GM19467 (cell line): ENCODE measurements at regions not wholly inside any gene's neighbourhood (a gene's known extent, or its start where the extent isn't known, plus 50 kb on each side); places are given as distances from the start of the nearest gene placed in this dataset.

Experiments used
- ATAC-seq: cut with Tn5 transposase; IDR thresholded peaks from one replicate; pipeline ENCODE4 v1.9.1; 2021; ENCODE audit warnings: mild to moderate bottlenecking, moderate library complexity; ENCODE audit not compliant: unreplicated experiment

DNA sequence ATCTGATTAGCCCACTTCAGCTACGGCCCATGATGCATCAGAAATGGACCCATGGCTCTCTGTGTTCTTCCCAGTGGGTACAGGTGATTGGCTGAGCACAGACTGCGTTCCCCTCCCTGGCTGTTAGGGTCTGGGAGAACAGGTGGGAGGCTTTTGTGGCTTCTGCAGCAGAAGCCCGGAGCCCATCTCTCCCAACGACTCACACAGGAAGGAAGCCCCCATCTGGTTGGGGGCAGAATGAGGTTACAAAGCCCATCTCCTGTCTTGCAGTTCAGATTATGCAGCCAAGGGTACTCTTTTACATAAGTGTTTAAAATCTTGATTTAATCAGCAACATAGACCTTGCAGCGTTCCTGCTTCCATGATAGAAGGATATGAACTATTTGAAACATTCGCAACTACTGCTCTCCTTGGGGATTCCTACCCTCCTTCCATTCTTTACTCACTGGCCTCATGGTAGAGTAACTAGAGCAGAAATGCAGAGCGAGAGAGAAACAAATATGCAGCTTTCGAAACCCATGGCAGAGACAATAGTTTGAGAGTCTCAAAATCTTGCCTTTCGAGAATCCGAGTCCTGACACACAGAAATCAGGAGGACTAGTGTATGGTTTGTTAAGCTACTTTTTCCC is 291.3 kb downstream of the TLE3 start:
- no peak for ATAC-seq

DNA sequence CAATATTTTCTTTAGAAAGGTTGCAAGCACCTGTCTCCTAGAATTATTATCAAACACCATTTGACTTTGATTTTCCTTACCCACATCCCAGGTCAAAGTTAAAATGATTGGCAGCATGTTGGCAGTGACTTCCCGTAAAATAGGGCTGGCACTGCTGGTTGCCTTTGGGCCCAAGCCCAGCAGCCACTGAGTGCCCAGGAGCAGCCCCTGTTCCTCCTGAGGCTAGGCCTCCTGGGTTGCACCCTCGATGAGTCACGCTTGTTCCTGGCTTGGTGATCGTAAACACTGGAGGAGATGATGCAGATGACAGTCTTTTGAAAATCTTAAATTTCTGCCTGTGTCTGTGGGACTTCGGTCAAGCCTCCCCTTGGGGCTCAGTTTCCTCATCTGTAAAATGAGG is 290.0 kb downstream of the TLE3 start:
- no peak for ATAC-seq

DNA sequence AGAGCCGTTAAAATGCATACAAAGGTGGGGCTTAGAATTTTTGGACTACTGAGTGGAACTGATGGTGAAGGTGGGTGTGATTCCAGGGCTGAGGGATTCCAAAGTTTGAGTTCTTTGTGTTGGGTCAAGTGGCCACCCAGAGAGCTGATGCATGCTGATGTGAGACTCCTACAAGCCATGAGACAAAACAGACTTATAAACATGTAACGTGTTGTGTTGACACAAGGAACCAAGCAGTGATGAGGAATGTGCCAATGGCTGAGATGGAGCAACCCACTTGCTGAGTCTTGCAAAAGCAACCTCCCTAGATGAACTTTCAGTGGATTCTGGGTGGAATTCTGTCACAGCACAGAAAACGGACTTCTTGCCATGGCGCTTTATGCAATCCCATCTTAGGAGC is 289.0 kb downstream of the TLE3 start:
- no peak for ATAC-seq

DNA sequence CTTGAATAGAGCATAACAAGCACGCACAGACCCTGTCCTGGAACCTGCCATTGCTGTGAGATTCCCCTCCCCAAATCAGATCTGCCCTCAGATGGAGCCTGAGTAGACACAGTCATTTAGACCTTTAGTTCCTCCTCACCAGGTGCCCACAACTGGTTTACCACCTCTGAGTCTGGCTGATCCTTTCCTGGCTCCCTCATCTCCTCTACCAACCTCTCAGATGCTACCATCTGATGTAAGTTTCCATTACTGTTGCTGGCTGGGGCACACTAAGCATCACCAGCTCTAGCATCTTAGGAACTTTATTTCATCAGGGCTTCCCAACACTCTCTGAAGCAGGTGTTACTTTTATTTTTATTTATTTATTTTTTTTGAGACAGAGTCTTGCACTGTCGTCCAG is 288.3 kb downstream of the TLE3 start:
- no peak for ATAC-seq

DNA sequence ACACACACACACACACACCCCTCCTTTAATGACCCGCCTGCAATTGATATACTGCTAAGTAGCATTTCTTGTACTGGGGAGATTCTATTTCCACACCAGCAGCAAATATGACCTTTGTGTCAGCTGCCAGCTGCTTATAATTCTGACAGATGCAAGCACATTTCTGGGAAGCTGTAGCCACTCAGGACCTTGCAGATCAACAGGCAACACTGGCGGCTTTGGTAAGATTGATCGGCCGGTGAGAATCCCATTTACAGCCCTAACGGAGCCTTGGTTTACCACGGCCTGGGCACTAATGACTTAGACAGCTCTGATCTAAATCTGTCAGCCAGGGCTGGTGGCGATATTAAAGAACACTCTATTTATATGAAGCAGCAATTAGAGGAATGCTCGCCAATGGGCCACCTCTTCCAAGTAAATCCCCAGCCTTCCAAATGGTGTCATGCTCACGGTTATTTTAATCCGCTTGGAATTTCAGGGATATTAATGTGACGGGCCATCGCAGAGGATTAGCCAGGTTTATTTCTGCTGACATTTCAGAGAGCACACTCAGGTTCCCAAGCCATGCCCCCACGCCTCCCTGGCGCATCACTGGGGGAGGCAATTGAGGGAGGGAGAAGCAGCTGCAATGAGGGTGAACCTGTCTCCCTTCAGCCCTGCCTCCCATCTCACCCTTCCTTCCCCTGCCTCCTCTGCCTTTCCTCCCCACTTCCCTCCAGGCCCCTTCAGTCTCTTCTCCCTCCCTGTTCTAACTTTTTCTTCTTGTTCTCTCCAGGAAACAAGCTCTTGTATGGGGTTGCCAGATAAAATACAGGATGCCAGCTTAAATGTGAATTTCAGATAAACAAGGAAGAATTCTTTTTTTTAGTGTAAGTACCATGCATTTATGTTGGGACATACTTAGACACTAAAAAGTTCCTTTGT is 287.0 kb downstream of the TLE3 start:
- ATAC-seq: no peak

DNA sequence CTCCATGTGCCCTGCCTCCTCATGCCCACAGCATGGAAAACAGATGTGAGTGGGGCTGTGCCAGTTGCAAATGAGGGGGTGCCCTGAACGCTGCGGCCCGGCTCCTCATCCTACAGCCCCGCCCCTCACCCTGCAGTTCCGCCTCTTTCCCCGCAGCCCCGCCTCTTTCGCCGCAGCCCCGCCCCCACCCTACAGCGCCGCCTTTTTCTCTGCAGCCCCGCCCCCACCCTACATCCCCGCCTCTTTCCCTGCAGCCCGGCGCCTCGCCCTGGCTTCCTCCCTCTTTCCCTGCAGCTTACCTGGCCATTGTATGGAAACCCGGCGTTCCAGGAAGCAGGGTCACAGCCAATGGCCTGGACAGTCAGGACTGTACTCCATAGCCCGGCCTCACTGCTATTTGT is 284.9 kb downstream of the TLE3 start:
- ATAC-seq: no peak

DNA sequence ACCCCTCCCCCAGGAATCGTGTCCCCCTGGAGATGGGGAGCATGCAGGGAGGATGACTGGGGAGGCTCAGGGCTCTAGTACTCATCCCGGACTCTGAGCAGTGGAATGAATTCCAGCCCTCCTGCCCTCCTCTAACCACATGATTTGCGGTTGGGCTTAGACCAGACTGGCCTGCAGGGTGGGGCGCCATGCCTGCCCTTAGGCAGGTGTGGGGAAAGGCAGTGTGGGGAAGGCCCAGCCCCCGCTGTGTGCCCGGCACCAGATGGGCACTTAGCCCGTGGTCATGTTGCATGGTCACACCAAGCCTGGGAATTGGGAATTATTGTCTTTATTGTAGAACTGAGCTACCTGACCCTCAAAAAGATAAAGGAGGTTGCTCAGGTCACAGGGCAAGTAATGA is 283.8 kb downstream of the TLE3 start:
- ATAC-seq: no peak

DNA sequence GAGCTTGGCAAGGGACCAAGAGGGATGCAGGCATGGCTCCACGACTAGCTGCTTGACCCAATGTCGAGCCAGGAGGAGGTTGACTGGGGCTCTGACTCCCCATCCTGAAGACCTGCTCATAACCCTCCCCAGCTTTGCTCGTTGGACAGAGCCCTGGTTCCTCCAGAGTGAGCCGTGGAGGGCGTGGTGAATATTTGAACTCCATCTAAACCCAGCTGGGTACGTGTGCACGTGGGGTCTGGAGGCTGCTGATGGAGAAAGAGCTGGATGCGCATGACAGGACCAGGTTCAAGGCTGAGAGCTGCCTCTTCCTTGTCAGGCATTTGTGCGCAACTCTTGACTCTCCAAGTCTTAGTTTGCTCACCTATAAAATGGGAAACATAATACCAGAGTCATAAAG is 282.8 kb downstream of the TLE3 start:
- ATAC-seq: no peak

DNA sequence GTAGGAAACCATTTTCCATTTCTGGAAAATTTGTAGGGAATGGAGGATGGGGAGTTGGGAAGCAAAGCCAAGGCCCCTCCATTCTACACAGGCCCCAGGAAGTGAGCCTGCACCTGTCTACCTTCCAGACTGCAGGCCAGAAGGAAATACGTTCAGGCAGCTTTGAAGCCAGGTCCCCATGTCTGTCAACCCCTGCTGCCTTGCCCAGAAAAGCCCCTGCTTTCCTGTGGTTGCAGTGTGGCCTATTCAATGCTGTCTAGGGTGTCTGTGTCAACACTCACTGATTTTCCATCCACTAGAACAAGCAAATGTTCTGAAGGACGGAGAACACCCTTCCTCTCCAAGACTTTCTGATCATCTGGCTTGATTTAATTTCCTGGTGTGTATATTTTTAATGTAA is 281.9 kb downstream of the TLE3 start:
- ATAC-seq: no peak

DNA sequence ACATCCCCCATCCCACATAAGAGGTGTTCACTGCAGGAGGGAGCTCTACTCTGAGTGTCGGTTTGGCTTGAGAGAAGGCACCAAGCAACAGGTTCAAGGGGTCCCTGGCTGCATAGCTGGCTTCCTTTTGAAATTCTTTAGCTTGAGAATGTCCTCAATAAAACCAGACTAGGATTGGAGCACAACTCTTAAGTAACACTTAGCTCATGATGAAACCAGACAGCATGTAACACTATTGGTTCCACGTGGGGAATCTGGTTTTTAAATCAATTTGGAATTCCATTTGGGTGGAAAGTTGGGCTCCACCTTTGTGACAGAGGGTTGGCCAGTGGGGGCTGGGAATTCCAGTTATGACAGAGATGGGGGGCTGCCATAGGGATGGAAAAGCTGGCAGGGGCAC is 281.2 kb downstream of the TLE3 start:
- ATAC-seq: no peak

DNA sequence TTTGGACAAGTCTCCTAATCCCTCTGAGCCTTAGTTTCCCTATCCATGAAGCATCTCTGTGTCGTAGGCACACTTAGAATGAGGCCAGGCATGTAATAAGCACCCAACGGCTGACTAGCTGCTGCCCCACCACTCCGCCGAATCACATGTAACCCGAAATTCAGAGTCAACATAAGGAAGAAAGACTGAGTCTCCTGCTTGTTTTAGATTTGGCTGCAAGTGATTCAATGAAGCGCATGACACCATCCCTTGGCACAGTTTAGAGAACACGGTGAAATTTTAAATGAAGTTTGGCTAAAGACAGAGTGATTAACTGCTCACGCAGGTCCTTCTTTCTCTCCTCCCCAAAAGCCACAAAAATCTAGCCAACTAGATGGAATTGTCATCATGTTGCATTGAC is 279.2 kb downstream of the TLE3 start:
- ATAC-seq: no peak

DNA sequence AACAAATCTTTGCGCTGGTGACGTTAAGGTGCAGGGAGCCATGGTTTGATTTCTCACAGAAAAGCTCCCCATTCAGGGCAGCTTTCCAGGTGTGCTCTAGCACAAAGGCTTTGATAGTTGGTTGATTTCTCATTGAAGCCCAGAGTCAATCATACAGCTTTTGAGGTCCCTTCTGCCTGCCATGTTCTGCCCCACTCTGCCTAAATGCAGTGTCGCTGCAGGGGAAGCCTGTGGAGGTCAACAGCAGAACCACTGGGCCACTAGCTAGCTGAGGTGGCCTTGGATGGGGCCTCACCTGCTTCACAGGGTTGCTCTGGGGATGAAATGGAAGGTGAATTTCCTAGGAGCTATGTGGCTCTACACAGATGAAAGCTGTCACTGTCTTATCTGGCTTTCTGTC is 278.3 kb downstream of the TLE3 start:
- no peak for ATAC-seq

DNA sequence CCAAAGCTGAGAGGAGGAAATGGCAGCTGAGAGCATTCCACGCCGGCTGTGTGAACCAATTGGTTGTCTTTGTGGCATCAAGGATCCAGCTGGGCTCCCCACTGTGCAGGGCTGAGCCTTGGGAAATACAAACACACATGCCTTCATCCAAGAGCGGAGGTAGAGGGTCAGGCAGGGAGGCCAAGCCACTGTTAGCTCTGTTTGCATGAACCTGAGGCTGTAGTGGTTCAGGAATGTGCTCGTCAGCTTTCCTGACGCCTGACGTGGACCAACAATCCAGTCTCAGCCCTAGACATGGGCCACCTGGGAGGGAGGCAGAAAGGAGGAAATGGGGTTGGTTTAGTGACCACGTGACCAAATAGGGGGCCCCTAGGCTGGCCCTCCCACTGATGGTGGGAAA is 276.9 kb downstream of the TLE3 start:
- no peak for ATAC-seq

DNA sequence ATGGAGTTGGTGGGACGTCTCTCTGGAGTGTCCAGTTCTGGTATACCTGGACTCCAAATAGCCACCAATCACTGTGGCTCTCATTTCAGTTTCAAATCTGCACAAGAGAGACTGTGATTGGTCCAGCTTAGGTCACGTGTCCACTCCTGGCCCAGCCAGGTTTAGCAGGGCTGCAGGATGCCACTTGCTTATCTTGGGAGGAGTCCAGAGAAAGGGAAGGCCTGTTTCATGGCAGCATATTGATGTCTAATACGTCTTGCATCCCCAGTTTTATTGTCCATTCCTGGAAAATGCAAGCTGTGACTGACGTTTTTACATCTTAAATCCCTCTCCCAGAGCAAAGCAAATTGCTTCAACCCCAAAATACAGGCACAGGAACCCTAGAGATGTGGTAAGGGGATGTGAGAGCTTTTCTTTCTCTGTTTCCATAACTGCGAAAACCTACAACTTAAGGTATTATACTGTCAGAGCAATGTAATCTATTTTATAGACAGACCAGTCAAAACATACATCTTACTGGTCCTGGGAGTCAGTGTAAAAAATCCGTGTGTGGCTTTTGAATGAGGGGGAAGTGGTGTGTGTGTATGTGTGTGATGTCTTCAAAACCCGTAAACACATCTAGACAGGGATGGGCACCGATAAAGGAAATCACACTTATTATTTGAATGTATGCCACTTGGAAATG is 274.4 kb downstream of the TLE3 start:
- ATAC-seq: no peak

DNA sequence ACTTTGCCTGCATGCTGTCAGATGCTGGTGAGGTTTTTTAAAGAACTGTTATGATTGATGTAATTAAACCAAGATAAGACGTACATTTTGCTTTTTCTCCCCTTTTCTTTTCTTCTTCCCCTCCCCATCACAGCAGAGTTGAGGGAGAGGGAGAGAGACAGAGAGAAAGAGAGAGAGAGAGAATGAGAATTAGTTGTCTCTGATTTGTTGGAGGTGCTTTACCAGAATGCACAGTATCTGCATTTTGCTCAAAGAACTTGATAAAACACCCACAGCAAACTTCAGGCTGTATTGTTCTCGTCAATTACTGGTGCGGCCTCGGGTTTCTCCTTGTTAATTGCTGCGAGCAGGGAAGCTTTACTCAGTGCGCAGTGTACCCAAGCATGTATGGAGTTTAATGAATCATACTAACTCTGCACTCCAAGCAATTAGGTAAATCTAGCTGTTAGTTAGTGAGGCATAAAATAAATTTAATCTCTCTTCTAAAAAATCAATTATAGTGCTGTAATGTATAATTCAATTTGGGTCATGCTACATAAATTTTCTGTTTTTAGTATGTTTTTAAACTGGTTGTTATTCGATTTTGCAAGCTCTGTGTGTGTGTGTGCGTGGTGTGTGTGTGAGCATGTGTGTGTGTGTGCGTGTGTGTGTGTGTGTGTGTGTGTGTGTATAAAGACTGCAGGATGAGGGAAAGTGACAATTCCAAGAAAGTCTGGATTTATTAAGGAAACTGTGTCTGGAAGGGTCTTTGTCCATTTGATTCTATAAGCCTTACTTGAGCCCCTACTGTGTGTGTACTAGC is 273.4 kb downstream of the TLE3 start:
- no peak for ATAC-seq

DNA sequence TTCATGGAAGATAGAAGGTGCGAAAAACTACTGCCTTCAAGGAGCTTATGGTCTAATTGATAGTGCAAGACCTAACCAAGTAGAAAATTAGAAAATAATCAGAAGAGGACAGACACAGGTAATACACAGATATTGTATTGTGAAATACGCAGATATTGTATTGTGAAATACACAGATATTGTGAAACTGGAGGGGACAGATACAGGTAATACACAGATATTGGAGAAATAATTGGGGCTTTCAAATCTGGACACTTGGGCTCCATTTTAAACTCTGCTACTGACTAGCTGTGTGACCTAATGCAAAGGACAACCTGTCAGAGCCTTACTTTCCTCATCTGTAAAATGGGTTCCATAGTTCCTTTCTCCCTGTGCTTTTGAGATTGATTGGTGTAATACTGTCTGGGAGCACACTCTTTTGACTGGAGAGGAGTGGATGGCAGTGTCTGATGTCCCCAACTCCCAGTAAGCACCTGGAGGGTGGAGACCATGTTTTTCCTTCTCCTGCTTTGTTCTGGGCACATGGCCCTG is 272.8 kb downstream of the TLE3 start:
- ATAC-seq: no peak

DNA sequence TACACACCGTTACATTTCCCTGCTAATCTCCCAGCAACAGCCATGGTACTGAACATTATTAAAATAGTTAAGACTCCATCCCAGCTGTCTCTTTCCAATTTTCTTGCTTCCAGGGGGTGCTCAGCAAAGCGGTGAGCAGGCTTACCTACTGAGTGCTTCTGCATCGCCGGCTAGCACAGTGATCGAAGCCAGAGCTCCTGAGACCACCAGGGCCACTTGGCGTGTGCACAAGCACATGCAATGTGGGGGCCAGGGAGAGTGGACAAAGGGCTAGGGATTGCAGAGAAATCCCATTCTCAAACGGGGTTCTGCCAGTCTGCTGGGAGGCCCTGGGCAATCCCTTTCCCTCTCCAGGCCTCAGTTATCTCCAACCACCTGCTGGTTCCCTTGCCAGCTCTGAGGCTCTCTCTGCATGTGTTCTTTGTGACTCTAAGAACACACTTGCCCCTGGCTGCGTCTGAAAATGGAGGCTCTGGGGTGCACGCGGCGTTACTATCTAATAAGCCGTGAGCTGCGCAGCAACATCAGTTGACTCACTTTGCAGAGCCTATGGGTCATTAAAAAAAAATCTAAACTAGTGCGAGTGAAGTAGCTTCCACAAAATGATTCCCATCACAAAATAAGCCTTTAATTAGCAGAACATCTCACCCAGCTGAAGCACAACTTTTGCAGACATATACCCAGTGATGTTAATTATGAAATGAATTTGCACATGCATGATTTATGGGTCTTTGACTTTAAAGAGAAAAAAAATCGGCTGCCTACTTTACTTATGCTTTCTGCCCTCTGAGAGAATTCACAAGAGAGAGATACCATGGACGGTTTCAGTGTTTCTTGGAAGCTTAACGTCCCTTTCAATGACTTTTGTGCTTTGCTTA is 271.5 kb downstream of the TLE3 start:
- no peak for ATAC-seq

DNA sequence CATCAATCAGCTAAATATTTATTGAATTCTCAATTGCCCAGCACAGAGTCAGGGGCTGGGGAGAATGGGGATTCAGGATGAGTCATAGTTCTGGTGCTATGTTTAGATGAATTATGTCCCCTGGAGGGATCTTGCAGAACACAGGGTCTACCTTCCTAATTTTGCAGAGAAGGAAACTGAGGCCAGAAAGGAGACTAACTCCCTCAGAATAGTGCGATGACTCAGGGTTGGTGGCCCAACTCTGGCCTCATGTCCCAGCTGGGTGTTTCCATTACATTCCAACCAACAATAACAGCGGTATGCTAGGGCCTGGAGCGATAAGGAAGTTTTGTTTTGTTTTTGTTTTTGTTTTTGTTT is 270.9 kb downstream of the TLE3 start:
- ATAC-seq: no peak

DNA sequence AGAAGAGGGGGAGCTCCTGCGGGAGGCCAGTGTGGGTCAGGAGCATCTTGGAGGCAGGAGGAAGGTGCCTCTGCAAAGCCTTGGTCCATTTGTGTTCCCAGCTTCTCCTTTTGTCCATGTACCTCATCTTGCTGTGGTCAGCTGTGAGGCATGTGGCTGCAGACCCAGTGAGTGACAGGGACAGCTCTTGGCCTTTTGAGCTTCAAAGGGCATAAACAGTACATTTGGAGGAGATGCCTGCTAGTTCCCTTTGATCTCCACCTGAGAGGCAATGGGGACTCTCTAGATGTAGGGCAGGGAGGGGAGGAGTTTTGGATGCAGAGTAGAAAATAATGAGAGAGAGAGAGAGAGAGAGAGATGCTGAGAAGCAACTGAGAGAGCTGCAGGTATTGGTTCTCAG is 270.0 kb downstream of the TLE3 start:
- no peak for ATAC-seq

DNA sequence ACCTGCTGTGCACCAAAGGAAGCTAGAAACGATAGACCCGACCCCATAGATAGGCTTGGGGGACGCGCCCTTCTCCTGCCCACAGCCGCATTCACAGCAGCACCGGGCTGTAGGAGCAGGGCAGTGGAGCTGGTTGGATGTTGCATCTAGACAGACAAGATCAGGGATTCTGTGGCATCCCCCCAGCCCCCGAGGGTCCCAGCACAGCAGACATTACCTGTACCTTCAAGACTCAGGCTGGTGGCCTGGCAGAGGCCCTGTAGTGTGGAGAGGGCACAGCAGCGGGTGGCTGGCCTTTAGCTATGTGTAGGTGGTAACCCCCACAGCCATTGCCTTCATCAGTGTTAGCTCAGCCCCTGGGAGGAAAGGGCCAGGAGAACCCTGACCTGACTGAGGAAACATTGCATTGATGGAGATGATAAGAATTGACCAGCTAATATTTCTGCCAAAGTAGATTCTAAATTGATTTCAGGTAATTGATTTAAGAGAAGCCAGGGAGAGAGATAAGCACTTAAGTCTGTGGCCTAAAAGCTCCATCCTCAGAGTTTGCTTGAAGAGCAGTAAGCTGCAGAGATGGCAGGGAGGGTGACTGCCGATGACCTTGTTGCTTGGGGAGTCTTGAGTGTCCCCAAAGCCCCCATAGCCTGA is 269.4 kb downstream of the TLE3 start:
- no peak for ATAC-seq
